ENCODE measurements at regions not wholly inside any gene's neighbourhood (a gene's known extent, or its start where the extent isn't known, plus 50 kb on each side); places are given as distances from the start of the nearest gene placed in this dataset.

DNA sequence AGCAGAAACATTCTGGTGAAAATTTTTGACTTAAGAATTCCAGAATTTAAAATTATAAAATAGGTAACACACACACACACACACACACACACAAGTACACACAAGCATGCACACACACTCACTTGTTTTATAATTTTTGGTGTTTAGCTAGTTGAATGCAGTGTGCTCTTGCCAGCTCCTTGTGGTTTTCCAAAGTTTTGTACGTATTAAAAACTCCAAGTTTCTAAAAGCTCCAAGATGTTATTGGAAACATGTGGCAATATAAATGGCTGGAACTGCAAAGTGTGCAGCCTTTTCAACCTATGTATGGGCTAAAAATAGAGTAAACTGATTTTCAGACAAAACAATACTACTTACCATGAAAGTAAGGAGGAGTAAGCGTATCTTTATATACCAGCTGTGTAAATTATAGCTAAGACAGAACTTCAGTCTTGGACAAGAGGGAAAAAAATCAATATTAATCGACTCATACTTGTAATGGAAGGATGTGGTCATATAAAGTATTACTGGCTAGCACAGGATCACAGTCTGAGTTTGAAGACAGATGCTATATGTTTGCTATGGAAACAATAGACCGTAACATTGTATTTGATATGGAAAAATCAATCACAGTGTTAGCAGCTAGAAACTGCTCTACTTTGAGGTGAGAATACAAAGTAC, 727.1 kb upstream of the GRAMD2B start:
- intact Hi-C loops (cut with DNase I): no loop called here
- peaks cover 0 to 15% (median 9%) of the 10 kb centered on the region in 4 donors for H3K4me1 ChIP-seq
- DNase-seq (ENCODE audit: extremely low spot score): no peak
- no peak overlapping the region for H3K4me3 ChIP-seq
- no peaks in the 10 kb centered on the region for H3K27me3 ChIP-seq
- no peaks in the 10 kb centered on the region for H3K36me3 ChIP-seq
- no peak overlapping the region for H3K27ac ChIP-seq (replicated peaks in 1 of 4)
- 68% methylated on average over 4 of the region's 4 CpGs for WGBS
- TF ChIP-seq POLR2AphosphoS5 (IDR thresholded peaks at IDR 0.05): no peak
- H3K9me3 ChIP-seq: no peaks in the 10 kb centered on the region

DNA sequence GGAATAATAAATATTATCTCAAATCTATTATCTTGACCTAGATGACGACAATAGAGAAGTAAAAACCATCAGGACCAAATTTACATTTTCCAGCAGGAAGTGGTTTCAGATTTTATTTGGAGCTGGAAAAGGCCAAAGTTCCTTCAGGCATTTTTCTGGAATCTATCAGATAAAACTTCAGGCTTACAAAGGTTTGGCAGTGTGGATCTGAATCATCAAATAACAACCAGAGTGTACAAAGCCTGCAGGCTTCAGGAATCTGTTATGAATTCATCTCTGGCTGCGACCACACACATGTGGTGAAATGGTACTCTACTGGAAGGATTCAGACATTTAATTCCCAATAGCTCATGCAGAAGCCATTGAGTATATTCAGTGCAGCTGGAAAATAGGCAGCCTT, 726.4 kb upstream of the GRAMD2B start:
- Histone ChIP-seq H3K9me3 (no peaks in the 10 kb centered on the region), H3K4me1 (peaks cover 0 to 20% (median 9%) of the 10 kb centered on the region in 4 donors), H3K27ac (replicated peaks in 1 of 4) (no peak overlapping the region), H3K27me3 (no peaks in the 10 kb centered on the region), H3K36me3 (no peaks in the 10 kb centered on the region), H3K4me3 (no peak overlapping the region)
- WGBS: 64% methylated on average over 2 of the region's 2 CpGs
- intact Hi-C loops (cut with DNase I): no loop called here
- TF ChIP-seq EP300 (IDR thresholded peaks at IDR 0.05) (no peak), CTCF (IDR thresholded peaks at IDR 0.05) (no peak), POLR2AphosphoS5 (IDR thresholded peaks at IDR 0.05) (no peak), POLR2A (IDR thresholded peaks at IDR 0.05; ENCODE audit: low read depth) (no peak)
- DNase-seq (ENCODE audit: extremely low spot score): no peak

DNA sequence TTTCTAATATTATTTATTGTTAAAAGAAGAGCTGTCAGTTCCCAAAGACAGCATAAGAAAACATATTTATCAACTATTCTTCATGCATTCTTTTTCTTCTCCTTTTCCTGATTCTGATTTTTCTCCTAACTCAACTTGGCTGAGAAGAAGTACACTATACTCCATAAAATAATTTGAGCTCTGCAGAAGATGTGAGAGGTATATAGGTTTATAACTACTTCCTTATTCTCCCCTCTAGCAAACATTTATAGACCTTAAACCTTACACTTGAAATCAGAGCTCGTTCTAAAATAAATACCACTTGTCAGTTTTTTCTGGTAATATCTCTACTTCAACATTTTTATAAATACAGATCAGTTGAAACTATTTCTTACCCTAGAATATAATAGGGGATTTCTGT, 724.8 kb upstream of the GRAMD2B start:
- Histone ChIP-seq H3K9me3 (no peaks in the 10 kb centered on the region), H3K4me3 (no peak overlapping the region), H3K27ac (replicated peaks in 1 of 4) (no peak overlapping the region), H3K27me3 (no peaks in the 10 kb centered on the region), H3K4me1 (peaks cover 0 to 20% (median 9%) of the 10 kb centered on the region in 4 donors), H3K36me3 (no peaks in the 10 kb centered on the region)
- WGBS: 38% methylated on average over 1 of the region's 1 CpG
- DNase-seq (ENCODE audit: extremely low spot score): no peak
- intact Hi-C loops (cut with DNase I): no loop called here
- TF ChIP-seq POLR2A (IDR thresholded peaks at IDR 0.05; ENCODE audit: low read depth) (no peak), EP300 (IDR thresholded peaks at IDR 0.05) (no peak), POLR2AphosphoS5 (IDR thresholded peaks at IDR 0.05) (no peak), CTCF (IDR thresholded peaks at IDR 0.05) (no peak)

GRCh38 chr5:125699860-125700259, 723.3 kb upstream of the GRAMD2B start:
- TF ChIP-seq POLR2A (IDR thresholded peaks at IDR 0.05; ENCODE audit: low read depth): no peak
- TF ChIP-seq CTCF (IDR thresholded peaks at IDR 0.05): no peak
- no peak for TF ChIP-seq EP300 (IDR thresholded peaks at IDR 0.05)
- no peak for TF ChIP-seq POLR2AphosphoS5 (IDR thresholded peaks at IDR 0.05)
- Histone ChIP-seq H3K36me3 (no peaks in the 10 kb centered on the region), H3K27ac (replicated peaks in 1 of 4) (no peak overlapping the region), H3K27me3 (no peaks in the 10 kb centered on the region), H3K4me3 (no peak overlapping the region), H3K9me3 (peaks cover 0 to 8% (median 6%) of the 10 kb centered on the region in 4 donors), H3K4me1 (peaks cover 0 to 20% (median 9%) of the 10 kb centered on the region in 4 donors)
- no peak for DNase-seq (ENCODE audit: extremely low spot score)
- 43% methylated on average over 2 of the region's 2 CpGs for WGBS
- intact Hi-C loops (cut with DNase I): no loop called here

GRCh38 chr5:125700380-125700861, 722.8 kb upstream of the GRAMD2B start:
- WGBS: 36% methylated on average over 8 of the region's 8 CpGs
- Histone ChIP-seq H3K4me1 (peaks cover 0 to 20% (median 9%) of the 10 kb centered on the region in 4 donors), H3K36me3 (no peaks in the 10 kb centered on the region), H3K9me3 (peaks cover 0 to 10% (median 8%) of the 10 kb centered on the region in 4 donors), H3K27me3 (no peaks in the 10 kb centered on the region), H3K4me3 (no peak overlapping the region), H3K27ac (replicated peaks in 1 of 4) (no peak overlapping the region)
- intact Hi-C loops (cut with DNase I): no loop called here
- TF ChIP-seq POLR2AphosphoS5 (IDR thresholded peaks at IDR 0.05) (no peak), CTCF (IDR thresholded peaks at IDR 0.05) (no peak), EP300 (IDR thresholded peaks at IDR 0.05) (no peak)
- DNase-seq (ENCODE audit: extremely low spot score): no peak

All from esophagus muscularis mucosa (tissue), 4 donors.